Activated CD8-positive, alpha-beta memory T cell treated with anti-CD3 and anti-CD28 coated beads, Interleukin-2, amount 50 U/mL, for 48 hours (primary cell): ENCODE measurements at regions not wholly inside any gene's neighbourhood (a gene's known extent, or its start where the extent isn't known, plus 50 kb on each side); places are given as distances from the start of the nearest gene placed in this dataset.
"Not testable (repeated sequence)": the region's sequence is repeated elsewhere in the genome, so short reads cannot be mapped to it uniquely, and the experiment has no call there.

Experiments used
- DNase-seq: peaks from one replicate; pipeline ENCODE4 v3.0.0-alpha.2; 2020

DNA sequence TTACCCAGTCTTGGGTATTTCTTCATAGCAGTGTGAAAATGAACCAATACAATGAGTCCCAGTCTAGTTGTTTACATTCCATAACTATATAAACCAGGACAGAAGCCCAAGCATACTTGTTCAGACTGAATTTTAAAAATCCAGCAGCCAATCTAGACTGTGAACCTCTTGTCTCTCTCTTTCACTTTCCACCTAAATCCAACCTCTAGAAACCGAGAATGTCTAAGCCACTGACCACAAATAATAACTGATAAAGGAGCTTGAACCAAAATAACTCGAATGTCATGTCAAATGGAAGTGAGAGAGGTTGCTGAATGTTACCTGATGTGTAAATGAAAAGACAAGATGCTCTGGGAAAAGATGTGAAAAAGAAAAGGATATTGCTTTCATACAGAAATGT is 544.7 kb downstream of the NLGN4X start:
- DNase-seq: no peak

DNA sequence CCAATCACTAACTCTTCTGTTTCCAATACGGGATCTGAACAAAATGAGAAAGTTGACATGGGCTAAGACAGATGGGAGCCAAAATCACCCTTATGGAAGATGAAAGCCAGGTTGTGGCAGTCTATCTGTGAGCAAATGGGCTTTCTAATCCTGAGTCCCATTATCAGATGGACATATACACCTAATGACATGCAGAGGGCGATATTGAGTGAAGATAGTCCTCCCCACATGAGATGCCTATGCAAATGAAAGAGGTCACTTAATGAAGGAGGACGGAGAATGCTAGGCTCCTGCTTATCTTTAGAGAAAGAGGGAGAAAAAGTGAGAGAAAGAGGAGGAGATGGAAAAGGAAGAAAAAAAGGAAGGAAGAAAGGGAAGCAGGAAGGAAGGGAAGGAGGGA is 547.5 kb downstream of the NLGN4X start:
- DNase-seq: no peak

DNA sequence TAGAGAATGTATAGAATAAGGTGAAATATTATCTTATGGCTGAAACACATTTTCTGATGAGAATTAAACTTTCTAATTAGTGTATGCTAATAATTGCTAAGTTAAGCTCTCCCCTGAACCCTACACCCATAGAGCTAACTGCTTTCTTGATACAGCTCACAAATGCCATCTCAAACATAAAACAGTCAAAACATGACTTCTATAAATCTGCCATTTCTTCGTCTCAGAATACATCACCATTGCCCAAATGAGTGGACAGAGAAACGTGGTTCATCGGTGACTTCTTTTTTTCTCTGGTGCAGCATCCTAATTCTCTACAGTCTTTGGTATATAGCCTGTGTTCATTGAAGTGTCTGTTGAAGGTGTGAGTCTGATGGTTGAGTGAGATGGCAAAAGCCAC is 554.6 kb downstream of the NLGN4X start:
- no peak for DNase-seq

DNA sequence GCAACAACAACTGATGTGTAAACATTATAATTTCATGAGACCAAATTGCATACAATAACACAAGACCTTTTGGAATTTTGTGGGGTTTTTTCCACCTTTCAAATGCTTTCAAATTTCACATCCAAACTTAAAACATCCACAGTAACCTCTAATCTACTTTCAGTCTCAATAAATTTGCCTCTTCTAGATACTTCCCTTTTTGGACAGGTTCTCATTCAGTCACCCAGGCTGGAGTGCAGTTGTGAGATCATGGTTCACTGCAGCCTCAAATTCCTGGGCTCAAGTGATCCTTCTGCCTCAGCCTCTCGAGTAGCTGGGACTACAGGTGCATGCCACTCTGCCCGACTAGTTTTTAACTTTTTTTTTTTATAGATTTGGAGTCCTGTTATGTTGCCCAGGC is 556.6 kb downstream of the NLGN4X start:
- DNase-seq: no peak

DNA sequence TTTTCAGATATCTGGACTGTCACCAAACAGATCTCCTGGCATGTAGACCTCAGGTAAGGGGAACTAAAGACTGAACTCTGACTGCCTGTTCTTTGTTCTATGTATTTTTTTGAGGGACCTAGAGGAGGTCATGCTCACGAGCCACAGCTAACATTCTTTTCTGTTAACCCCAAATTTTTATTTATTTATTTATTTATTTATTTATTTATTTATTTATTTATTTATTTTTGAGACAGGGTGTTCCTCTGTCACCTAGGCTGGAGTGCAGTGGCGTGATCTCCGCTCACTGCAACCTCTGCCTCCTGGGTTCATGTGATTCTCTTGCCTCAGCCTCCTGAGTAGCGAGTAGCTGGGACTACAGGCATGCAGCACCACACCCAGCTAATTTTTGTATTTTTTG is 562.0 kb downstream of the NLGN4X start:
- not testable (repeated sequence) for DNase-seq

DNA sequence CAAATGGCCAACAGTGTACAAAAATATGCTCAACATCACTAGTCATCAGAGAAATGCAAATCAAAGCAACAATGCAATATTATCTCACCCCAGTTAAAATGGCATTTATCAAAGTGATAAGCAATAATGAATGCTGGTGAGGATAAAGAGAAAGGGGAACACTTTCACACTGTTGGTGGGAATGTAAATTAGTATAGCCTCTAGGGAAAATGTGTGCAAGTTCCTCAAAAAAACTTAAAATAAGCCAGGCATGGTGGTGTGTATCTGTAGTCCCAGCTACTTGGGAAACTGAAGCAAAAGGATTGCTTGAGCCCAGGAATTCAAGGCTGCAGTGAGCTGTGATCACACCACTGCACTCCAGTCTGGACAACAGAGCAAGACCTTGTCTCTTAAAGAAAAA is 572.1 kb downstream of the NLGN4X start:
- no peak for DNase-seq

DNA sequence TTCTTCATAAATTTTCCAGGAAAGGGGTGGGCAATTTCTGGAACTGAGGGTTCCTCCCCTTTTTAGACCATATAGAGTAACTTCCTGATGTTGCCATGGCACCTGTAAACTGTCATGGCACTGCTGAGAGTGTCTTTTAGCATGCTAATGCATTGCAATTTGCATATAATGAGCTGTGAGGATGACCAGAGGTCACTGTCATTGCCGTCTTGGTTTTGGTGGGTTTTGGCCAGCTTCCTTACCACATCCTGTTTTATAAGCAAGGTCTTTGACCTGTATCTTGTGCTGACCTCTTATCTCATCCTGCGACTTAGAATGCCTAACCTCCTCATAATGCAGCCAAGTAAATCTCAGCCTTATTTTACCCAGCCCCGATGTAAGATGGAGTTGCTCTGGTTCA is 577.8 kb downstream of the NLGN4X start:
- no peak for DNase-seq

DNA sequence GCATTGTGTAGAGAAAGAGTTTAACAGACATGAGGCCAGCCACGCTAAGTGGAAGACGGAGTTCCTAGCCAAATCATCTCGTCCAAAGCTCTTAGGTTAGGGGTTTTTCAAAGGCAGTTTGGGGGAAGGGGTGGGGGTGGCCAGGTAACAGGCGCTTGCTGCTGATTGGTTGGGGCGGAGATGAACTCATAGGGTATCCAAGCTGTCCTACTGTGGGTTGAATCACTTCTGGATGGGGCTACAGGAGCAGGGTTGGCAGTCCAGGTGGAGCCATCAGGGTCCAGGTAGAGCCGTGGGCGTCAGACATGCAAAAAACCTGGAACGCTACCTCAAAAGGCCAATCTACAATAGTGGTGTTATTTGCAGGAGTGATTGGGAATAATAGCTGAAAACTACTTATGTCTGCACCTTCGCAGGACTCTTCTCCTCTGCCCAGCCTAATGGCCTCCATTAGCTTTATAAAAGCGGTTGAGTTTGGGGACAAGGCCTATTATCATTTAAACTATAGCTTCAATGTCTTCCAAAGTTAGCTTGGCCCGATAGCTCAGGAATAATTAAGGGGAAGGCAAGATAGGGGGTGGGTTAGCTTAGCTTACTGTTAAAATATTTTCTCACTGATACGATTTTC is 579.6 kb downstream of the NLGN4X start:
- DNase-seq: no peak

DNA sequence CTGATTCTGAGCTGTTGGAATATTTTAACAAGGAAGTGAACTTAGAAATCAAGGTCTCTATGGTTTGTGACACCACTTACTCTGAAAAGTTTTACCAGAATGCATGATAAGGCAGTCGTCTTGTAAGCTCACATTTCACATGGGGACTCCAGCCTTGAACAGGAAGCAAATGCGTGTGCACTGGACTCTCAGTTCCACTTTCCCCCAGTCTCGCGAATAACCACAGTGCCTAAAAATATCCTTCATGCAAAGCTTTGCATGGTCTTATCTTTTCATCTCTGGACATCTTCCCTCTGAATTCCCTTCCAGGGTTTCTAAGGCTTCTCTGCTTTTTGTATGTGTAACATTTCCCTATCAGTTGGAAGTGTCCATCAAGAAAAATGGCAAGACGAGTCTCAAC is 581.8 kb downstream of the NLGN4X start:
- no peak for DNase-seq

DNA sequence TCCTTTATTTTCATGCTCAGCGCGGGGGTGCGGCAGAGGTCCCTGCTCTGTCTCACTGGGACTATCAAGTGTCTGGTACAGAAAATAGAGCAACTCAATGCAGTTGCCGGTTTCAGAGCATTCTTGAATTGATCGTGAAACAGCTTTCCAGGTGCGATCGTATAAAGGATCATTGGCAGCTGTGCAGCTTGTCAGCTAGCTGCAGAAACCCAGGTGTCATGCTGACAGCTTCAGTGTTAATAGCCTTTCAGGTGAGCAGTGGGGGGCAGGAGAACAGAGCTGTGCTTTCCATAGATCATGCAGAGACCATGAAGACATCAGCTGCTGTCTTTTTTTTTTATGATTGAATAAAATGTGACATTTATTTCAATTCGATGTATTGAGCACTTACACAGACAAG is 583.9 kb downstream of the NLGN4X start:
- DNase-seq: no peak

DNA sequence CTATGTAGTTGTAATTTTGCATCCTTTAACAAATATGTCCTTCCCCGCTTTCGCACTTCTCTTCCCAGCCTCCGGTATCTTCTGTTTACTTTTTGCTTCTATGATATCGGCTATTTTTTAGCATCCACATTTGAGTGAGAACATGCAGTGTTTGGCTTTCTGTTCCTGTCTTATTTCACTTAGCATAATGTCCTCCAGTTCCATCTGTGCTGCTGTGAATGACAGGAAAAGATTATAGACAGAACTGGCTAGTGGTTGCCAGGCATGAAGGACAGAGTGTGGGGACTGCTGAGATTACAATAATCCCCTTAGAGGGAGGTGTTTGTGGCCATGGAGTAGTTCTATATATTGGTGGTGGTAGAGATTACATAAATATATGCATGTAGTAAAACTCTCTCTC is 588.6 kb downstream of the NLGN4X start:
- no peak for DNase-seq

DNA sequence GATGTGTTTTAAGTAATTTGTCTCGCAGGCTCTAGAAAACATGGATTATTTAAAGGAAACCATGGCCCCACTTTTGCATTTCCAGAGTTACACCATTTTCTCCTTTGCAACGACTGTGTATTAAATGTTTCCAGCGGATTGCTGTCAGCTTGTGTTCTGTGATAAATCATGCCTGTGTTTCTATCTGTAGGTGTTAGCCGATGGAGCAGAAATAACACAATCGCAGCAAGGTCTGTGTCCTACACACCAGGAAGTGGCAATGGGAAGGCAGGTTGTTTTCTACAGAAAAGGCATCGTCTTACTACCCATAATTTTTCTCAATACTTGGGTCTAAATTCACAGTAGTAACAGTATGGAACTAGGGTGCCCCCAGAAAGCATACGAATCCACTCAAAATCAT is 590.1 kb downstream of the NLGN4X start:
- no peak for DNase-seq

DNA sequence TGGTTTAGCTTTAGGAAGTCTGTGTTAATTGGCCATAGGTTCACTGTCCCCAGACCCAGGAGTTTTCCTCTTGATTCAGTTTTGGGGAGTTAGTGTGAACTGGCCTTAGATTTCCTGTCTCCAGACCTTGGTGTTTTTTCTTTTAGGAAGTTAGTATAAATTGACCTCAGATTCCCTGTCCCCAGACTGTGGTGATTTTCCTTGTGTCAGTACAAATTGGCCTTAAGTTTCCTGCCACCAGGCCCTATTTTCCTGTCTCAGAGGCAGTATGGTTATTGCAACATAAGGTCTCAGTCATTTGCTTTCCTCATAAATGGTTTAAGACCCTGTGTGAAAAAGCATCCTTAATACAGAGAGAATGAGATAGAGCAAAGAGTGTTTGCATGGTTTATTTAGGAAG is 595.8 kb downstream of the NLGN4X start:
- no peak for DNase-seq

DNA sequence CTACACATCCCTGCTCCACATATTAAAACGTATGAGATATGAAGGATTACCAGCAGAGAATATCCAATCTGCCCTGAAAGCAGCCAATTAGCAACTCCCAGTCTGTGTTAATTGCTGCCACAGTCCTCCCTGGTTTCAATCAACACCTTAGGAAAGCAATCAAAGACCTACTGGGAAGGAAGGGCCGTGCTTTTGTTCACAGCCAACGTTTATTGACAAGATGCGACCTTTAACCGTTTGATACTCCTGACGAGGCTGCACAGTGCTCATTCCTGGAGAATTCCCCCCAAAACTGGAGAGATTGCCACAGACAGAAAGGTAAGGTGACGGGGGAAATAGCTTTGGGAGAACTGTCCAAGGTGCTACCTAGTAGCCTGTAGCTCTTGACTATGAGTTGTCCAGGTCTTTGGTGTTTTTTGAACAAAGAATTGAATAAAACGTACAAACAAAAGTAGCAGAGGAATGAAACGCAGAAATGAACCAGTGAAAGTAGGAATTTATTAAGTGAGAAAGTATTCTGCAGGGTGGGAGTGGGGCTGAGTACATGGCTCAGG is 596.5 kb downstream of the NLGN4X start:
- DNase-seq: no peak

DNA sequence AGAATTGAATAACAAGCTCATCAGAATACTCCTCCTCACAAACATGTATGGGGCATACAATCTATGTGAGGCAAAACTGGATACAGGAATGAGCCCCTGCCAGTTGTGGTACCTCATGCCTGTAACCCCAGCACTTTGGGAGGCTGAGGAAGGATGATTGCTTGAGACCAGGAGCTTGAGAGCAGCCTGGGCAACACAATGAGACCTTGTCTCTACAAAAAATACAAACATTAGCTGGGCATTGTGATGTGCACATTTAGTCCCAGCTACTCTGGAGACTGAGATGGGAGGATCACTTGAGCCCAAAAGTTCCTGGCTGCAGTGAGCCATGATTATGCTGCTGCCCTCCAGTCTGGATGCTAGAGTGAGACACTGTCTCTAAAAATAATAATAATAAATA is 611.0 kb downstream of the NLGN4X start:
- DNase-seq: no peak

DNA sequence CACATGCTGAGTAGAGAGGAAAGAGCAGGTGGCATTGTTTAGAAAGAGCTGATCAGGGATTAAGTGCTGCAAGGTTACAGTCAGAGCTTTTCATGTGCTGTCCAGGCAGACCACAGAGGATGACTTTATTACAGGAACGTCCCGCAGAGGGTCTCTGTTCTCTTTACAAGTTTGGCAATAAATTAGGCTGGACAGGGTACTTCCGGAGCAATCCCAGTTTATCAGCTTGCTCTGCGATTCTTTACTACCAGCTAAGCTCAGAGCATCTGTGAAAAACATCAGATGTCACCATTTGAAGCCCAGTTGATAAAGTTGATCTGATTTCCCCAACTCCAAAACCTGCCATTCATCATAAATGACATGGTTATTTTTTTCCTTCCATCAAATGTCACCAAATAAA is 633.1 kb downstream of the NLGN4X start:
- no peak for DNase-seq

DNA sequence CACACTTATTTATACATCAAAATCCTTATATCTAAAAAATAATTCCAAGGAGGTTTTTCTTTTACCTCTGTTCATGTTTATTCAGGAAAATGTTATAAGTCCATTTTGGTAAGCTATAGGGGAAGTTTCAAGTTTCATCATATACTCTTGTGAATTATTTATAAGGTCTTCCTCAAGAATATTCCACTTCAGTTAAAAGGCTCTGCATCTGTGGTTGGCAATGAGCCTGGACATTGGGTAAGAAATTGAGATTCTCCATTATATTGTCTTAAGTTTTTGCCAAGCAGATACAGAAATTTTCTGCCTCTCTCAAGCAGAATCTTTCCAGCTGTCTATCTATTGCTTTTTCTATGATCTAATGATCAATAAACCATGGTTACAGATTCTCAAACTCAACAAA is 641.9 kb downstream of the NLGN4X start:
- DNase-seq: no peak

DNA sequence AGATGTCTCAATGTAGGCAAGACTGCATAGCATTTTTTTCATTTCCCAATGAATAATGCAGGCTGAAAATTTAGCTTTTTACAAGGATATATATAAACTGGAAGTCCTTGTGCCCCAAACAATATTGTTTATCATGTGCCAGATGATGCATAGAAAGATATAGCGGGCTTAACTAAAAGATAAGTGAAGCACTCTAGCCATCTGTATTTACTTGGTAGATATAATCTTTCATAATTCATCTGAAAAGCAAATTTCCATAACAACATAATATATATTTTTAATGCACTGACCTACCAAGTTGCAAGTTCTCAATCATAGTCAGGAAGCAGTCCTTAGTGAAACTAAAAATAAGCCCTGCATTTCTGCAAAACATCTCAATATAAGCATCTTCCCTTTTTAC is 653.3 kb downstream of the NLGN4X start:
- no peak for DNase-seq

DNA sequence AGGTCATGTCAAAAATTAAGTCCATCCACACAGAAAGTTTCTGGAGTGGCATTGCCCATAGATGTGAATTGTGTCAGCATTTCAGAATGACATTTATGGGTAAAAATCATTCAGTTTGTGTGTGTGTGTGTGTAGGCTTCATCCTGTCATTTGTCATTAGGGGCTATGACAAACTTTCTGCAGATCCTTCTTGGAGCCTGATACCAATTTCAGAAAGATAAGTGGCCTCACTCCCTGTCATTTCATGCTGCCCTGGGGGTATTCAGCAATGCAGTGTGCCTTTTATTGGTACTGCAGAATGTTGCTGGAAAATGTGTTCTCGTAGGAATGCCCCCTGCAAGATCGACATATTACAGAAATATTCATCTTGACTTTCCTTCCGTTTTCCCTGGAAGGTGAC is 659.7 kb downstream of the NLGN4X start:
- no peak for DNase-seq

DNA sequence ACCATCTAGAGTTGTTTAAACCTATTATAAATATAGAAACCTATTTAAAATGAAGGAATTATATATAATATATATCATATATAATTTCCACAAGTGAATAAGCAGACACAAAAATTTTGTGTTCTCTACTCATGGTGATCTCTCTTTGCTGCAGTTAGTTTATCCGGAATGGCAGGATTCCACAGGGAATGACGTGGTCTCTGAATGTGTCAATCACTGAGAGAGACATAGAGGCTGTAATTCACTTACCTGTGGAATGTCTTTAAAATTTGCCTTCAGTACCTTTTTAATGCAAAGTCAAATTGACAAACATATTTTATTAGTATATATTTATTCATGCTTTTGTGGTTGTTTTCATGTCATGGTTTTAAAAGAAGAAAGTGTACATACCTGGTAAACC is 669.3 kb downstream of the NLGN4X start:
- no peak for DNase-seq

DNA sequence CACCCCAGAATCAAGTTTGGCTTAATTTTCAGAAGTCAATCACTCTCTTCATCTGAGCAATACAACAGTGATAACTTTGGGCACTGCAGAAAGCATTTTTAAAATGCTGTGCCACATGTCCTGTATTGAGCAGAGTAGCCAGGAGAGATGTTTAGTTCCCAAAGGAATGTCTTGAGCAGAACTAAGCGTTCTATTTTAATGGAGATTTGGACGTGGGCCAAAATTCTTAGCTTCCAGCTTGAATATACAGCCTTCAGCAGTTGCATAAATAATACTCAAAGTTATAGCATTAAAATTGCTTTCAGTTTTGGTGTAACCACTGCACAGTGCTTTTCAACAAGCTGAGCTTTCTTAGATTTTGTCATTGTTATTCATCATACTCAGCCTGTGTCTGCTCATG is 679.2 kb downstream of the NLGN4X start:
- DNase-seq: no peak

DNA sequence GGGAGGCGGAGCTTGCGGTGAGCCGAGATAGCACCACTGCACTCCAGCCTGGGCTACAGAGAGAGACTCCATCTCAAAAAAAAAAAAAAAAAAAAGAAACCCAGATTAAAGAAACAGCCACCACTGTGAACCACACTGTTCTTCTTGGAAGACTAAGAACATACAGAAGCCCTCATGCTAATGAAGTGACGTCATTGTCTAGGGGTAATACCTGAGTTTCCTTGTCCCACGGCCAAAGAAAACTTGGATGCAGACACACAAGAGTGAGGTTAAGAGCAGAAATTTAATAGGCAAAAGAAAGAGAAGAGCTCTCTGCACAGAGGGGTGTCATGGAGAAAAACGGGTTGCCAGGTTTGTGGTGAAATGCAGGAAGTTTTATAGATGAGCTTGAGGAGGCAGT is 691.6 kb downstream of the NLGN4X start:
- no peak for DNase-seq

DNA sequence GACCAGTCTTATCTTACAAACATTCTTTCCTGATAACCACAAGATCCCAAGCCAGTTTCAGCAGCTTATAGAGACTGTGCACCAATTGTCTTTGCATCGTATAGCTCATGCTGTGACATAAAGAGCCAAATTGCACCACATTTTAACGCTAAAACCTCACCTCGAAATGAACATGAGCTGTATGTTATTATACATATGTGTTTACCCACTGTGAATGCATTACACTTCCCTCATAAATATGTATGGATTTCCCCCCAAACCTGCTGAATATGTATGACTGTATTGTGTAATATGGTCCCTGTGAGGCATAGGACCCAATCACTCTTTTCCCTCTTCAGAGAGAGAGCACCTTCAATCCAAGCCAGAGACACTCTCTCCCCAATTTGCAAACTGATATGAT is 692.4 kb downstream of the NLGN4X start:
- DNase-seq: no peak

DNA sequence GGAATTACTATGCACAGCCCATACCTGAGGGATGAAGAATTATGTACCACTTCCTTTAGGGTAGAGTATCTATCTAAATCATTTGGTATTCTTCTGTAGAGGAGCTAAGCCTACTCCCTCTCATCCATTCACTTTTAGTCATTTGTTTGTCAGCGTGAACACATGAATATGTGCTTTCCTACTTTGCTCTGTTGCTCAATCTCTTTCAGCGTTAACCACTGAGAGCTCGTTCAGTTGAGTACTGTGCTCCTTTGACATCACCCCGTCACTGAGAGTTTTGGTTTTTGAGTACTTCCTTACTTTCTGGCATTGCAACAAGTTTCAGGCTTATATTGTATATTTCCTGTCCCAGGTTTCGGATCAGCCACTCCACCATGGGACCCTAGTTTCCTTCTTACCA is 700.6 kb downstream of the NLGN4X start:
- no peak for DNase-seq

DNA sequence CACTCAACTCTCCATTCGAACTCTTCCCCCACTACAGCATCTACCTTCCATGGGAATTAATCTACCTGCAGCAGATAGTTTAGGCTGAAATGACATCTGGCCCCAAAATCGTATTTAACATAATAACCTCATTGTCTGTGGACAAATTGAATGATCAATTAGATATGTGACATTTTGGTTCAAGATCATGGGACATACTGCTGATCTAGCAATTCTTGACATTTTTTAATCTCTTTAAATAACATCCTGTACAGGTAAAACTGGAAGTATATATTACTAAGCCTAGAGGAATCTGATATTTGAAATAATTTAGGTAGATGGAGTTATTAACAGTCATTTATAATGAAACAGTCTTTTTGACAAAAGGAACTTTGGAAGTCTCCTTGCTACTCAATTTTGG is 702.5 kb downstream of the NLGN4X start:
- no peak for DNase-seq
